K562 (cell line): ENCODE measurements at regions not wholly inside any gene's neighbourhood (a gene's known extent, or its start where the extent isn't known, plus 50 kb on each side); places are given as distances from the start of the nearest gene placed in this dataset.

Experiments used
- ATAC-seq: fragments of 200-7000 bp; cut with Tn5 transposase; 3 replicates; pipeline ENCODE4 v1.9.1; 2020; ENCODE audit warnings: moderate library complexity
- BruUV-seq: library from RNA; stranded (reverse); fragments of 400-500 nt; replicated peaks from 2 replicates; lab custom pipeline; 2021; lab: Mats Ljungman, UMichigan
- CTCF ChIA-PET: fragments of 300-600 bp; formaldehyde crosslinking; extraction: SDS; loops from one replicate; lab custom pipeline; 2021; ENCODE audit warnings: low intra/inter-chr PET ratio; lab: Yijun Ruan, JAX
- POLR2A ChIA-PET: fragments of 300-600, 350-650 bp; sonication (Branson Sonifier 250); formaldehyde crosslinking; extraction: SDS; loops from one replicate; lab custom pipeline; 2021; ENCODE audit warnings: antibody characterized with exemption, inconsistent platforms; lab: Yijun Ruan, JAX
- DNase-seq, 4 experiments: peaks; one replicate each; pipeline versions ENCODE4 v3.0.0 to v3.0.0-alpha.2; 2011 to 2018; ENCODE audit warnings: low spot score in 3 of 4, mixed read lengths in 3 of 4; ENCODE audit errors: extremely low read depth in 1 of 4
- FAIRE-seq: peaks from 2 replicates; lab custom pipeline; 2011; peaks lifted over from hg19 to GRCh38; lab: Jason Lieb, UNC
- H2AFZ ChIP-seq: 2 replicates; pipeline ENCODE4 v1.6.0; 2011; ENCODE audit warnings: low read depth, low read length, control low read depth, inconsistent platforms
- H3K27ac ChIP-seq: fragments of 200-600 bp; 3 replicates; pipeline ENCODE4 v1.8.0; 2011; ENCODE audit warnings: low read depth, mild to moderate bottlenecking, control low read depth, inconsistent platforms, low read length, moderate library complexity, mixed read lengths; ENCODE audit errors: extremely low read depth
- H3K27me3 ChIP-seq, 2 experiments: fragments of 300-600 bp in 1 of 2; 2 replicates in 1 of 2; 3 replicates in 1 of 2; pipeline versions ENCODE4 v1.6.0 to v1.8.0; 2011; ENCODE audit warnings: inconsistent platforms in 2 of 2, low read length in 2 of 2, mild to moderate bottlenecking in 1 of 2, mixed read lengths in 1 of 2, moderate library complexity in 1 of 2; ENCODE audit not compliant: control insufficient read depth in 2 of 2, insufficient read depth in 2 of 2
- H3K36me3 ChIP-seq: fragments of 300-600 bp; 3 replicates; pipeline ENCODE4 v1.8.0; 2011; ENCODE audit warnings: mild to moderate bottlenecking, low read length, inconsistent platforms; ENCODE audit not compliant: control insufficient read depth, insufficient read depth
- H3K4me1 ChIP-seq, 2 experiments: fragments of 200-600 bp in 1 of 2; replicated peaks in 1 of 2; 2 replicates in 1 of 2; 3 replicates in 1 of 2; pipeline versions ENCODE4 v1.5.1 to v1.8.0; 2011; ENCODE audit warnings: inconsistent platforms in 2 of 2, low read length in 2 of 2, mild to moderate bottlenecking in 1 of 2, mixed read lengths in 1 of 2, moderate library complexity in 1 of 2; ENCODE audit not compliant: control insufficient read depth in 2 of 2, insufficient read depth in 2 of 2
- H3K4me2 ChIP-seq: 2 replicates; pipeline ENCODE4 v1.6.1; 2011; ENCODE audit warnings: low read length, control low read depth, inconsistent platforms, mixed read lengths; ENCODE audit not compliant: insufficient read depth
- H3K4me3 ChIP-seq: fragments of 200-600 bp; sonication (generic), shearing (Covaris generic); 2 replicates; pipeline ENCODE4 v1.5.1; 2016; ENCODE audit warnings: control low read depth, inconsistent platforms
- H3K79me2 ChIP-seq: fragments of 200-600 bp; 3 replicates; pipeline ENCODE4 v1.8.0; 2011; ENCODE audit warnings: low read length, inconsistent platforms; ENCODE audit not compliant: control insufficient read depth, insufficient read depth
- H3K9ac ChIP-seq, 2 experiments: 2 replicates each; pipeline versions ENCODE4 v1.6.0 to v1.6.1; 2011; ENCODE audit warnings: low read depth in 2 of 2, low read length in 2 of 2, control low read depth in 1 of 2, inconsistent platforms in 1 of 2, mild to moderate bottlenecking in 1 of 2, mixed read lengths in 1 of 2; ENCODE audit not compliant: insufficient read depth in 1 of 2
- H3K9me1 ChIP-seq: one replicate; pipeline ENCODE4 v1.6.0; 2011; ENCODE audit warnings: inconsistent platforms, mild to moderate bottlenecking, low read length, moderate library complexity; ENCODE audit not compliant: control insufficient read depth, insufficient read depth
- H3K9me3 ChIP-seq: replicated peaks from 2 replicates; pipeline ENCODE4 v1.5.1; 2011; ENCODE audit warnings: low read depth, low read length, inconsistent platforms; ENCODE audit not compliant: control insufficient read depth, insufficient read depth
- H4K20me1 ChIP-seq: replicated peaks from 2 replicates; pipeline ENCODE4 v1.6.1; 2011; ENCODE audit warnings: low read length, inconsistent platforms, mixed read lengths; ENCODE audit not compliant: control insufficient read depth, insufficient read depth
- ATF7 ChIP-seq: fragments of 450-650 bp; IDR thresholded peaks from 2 replicates; pipeline ENCODE4 v1.7.1; 2014; ENCODE audit warnings: mild to moderate bottlenecking, moderate library complexity
- CEBPB ChIP-seq: fragments of 450-650 bp; IDR thresholded peaks from 2 replicates; pipeline ENCODE4 v1.6.1; 2016; ENCODE audit warnings: missing genetic modification characterization, missing compliant biosample characterization
- CEBPG ChIP-seq, 3 experiments: fragments of 200-800 bp in 1 of 3; sonication (Bioruptor generic) in 1 of 3; sonication (generic) in 1 of 3; formaldehyde crosslinking in 1 of 3; IDR thresholded peaks in 2 of 3; conservative IDR thresholded peaks in 1 of 3; 2 replicates each; pipeline versions ENCODE4 v1.6.1 to v1.8.0; 2016 to 2022; ENCODE audit warnings: missing compliant biosample characterization in 2 of 3, missing genetic modification characterization in 2 of 3, mild to moderate bottlenecking in 1 of 3, missing genetic modification reagents in 1 of 3
- JUND ChIP-seq, 2 experiments: IDR thresholded peaks; 2 replicates in 1 of 2; 3 replicates in 1 of 2; pipeline ENCODE4 v1.6.1; 2011; ENCODE audit warnings: borderline replicate concordance in 2 of 2, low read depth in 2 of 2, low read length in 2 of 2, improper control_type of control experiment in 1 of 2, missing biosample characterization in 1 of 2, missing genetic modification characterization in 1 of 2, missing genetic modification reagents in 1 of 2
- NRF1 ChIP-seq, 2 experiments: fragments of 450-650 bp; IDR thresholded peaks in 1 of 2; conservative IDR thresholded peaks in 1 of 2; 2 replicates each; pipeline ENCODE4 v1.6.1; 2014; ENCODE audit warnings: mild to moderate bottlenecking in 2 of 2
- POLR2H ChIP-seq: IDR thresholded peaks from 2 replicates; pipeline ENCODE4 v1.6.1; 2016; ENCODE audit warnings: missing genetic modification characterization, low read depth, mild to moderate bottlenecking, control low read depth, missing compliant biosample characterization, moderate library complexity
- RFX5 ChIP-seq: IDR thresholded peaks from 2 replicates; pipeline ENCODE4 v1.6.1; 2011; ENCODE audit warnings: low read depth, mild to moderate bottlenecking, improper control_type of control experiment, low read length
- TRIM24 ChIP-seq, 2 experiments: fragments of 450-650 bp; IDR thresholded peaks; 2 replicates each; pipeline ENCODE4 v1.6.1; 2016
- YY1 ChIP-seq, 3 experiments: IDR thresholded peaks; 2 replicates each; pipeline ENCODE4 v1.6.1; 2011; ENCODE audit warnings: low read length in 2 of 3, mild to moderate bottlenecking in 2 of 3, moderate library complexity in 2 of 3, borderline replicate concordance in 1 of 3, control low read depth in 1 of 3, low read depth in 1 of 3; ENCODE audit not compliant: insufficient read depth in 3 of 3, insufficient replicate concordance in 2 of 3, control insufficient read depth in 1 of 3, insufficient read length in 1 of 3; ENCODE audit errors: extremely low read depth in 1 of 3
- ZNF146 ChIP-seq: IDR thresholded peaks from one replicate; pipeline ENCODE4 v1.6.1; 2018; ENCODE audit warnings: missing compliant biosample characterization; ENCODE audit not compliant: unreplicated experiment
- ZSCAN32 ChIP-seq: fragments of 450-650 bp; formaldehyde crosslinking; IDR thresholded peaks from 2 replicates; pipeline ENCODE4 v1.4.0; 2020; ENCODE audit warnings: mild to moderate bottlenecking, moderate library complexity
- in situ Hi-C: fragments of 300-500 bp; cut with MboI; formaldehyde crosslinking; loops from 4 replicates; pipeline ENCODE4 v1.15.0; 2018; ENCODE audit warnings: inconsistent platforms, mixed read lengths
- intact Hi-C: fragments of 100-400 bp; cut with micrococcal nuclease; formaldehyde crosslinking; loops from 2 replicates; pipeline ENCODE4 v1.14.2; 2022
- TF ChIP-seq, protein P1 (sequence below): fragments of 450-650 bp; formaldehyde crosslinking; IDR thresholded peaks from 2 replicates; pipeline ENCODE4 v1.4.0; 2022; ENCODE audit warnings: mild to moderate bottlenecking, moderate library complexity
- TF ChIP-seq, protein P2 (sequence below): fragments of 450-650 bp; formaldehyde crosslinking; IDR thresholded peaks from 2 replicates; pipeline ENCODE4 v1.4.0; 2020; ENCODE audit warnings: mild to moderate bottlenecking, moderate library complexity
- TF ChIP-seq, protein P3 (sequence below): fragments of 450-650 bp; IDR thresholded peaks from 2 replicates; pipeline ENCODE4 v1.6.1; 2016; ENCODE audit warnings: missing biosample characterization, missing genetic modification characterization

GRCh38 chr20:51985013-51985415 is 182.7 kb upstream of the SALL4 start:
- Histone ChIP-seq H4K20me1 (no peaks in the 10 kb centered on the region), H3K27ac (no peak overlapping the region), H3K27me3 (no peaks in the 10 kb centered on the region; a peak in 1 of 5 replicates), H3K4me1 (no peaks in the 10 kb centered on the region), H3K4me2 (no peak overlapping the region), H3K9me1 (no peaks in the 10 kb centered on the region), H3K36me3 (no peaks in the 10 kb centered on the region), H3K79me2 (no peaks in the 10 kb centered on the region), H3K9me3 (no peaks in the 10 kb centered on the region), H3K4me3 (no peak overlapping the region), H3K9ac (no peak overlapping the region), H2AFZ (no peak overlapping the region)
- in situ Hi-C loops (no loop called here), intact Hi-C loops (no loop called here)
- no peak for FAIRE-seq
- CTCF ChIA-PET, result no interaction called here
- POLR2A ChIA-PET, result interaction anchor here (0.5 kb wide), 1 partner anchor 525 kb away, joined by 4 read pairs; no protein-coding TSS in a partner anchor
- no peak for DNase-seq
- no TSS peak for BruUV-seq
- 0 out of 3 replicates have a peak, but pooled peaks have one; percentile 37 for ATAC-seq
- TF ChIP-seq, protein P1, sequence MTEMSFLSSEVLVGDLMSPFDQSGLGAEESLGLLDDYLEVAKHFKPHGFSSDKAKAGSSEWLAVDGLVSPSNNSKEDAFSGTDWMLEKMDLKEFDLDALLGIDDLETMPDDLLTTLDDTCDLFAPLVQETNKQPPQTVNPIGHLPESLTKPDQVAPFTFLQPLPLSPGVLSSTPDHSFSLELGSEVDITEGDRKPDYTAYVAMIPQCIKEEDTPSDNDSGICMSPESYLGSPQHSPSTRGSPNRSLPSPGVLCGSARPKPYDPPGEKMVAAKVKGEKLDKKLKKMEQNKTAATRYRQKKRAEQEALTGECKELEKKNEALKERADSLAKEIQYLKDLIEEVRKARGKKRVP (CRISPR knock-in tag), result peak; percentile 73
- TF ChIP-seq YY1 (IDR thresholded peaks at IDR 0.05; ENCODE audit: borderline replicate concordance in 1 of 3, control insufficient read depth in 1 of 3, extremely low read depth in 1 of 3, insufficient read depth in 3 of 3, insufficient read length in 1 of 3, insufficient replicate concordance in 2 of 3, low read depth in 1 of 3, low read length in 2 of 3) (no peak), ZSCAN32 (CRISPR knock-in tag) (peak; percentile 82), CEBPB (peak; percentile 88), POLR2H (tag) (peak; percentile 56; the same call in 1 of the 2 replicates), RFX5 (no peak), TRIM24 (IDR thresholded peaks at IDR 0.05) (peak; percentile 25 to 28; a peak in 2 of 4 replicates), ZNF146 (CRISPR knock-in tag) (no peak), CEBPG (CRISPR knock-in tag; IDR thresholded peaks at IDR 0.05) (0 out of 2 replicates have a peak, but pooled peaks have one; percentile 35), CEBPG (tag; conservative IDR thresholded peaks at IDR 0.05 in 1 of 2, IDR thresholded peaks at IDR 0.05 in 1 of 2) (peak; percentile 85 to 96), ATF7 (peak; percentile 51; the same call in 1 of the 2 replicates), JUND (IDR thresholded peaks at IDR 0.05; ENCODE audit: borderline replicate concordance, low read depth, low read length) (peak; percentile 55), JUND (tag; IDR thresholded peaks at IDR 0.05; ENCODE audit: borderline replicate concordance, low read depth, low read length) (no peak), NRF1 (conservative IDR thresholded peaks at IDR 0.05 in 1 of 2, IDR thresholded peaks at IDR 0.05 in 1 of 2) (no peak)
- TF ChIP-seq, protein P2, sequence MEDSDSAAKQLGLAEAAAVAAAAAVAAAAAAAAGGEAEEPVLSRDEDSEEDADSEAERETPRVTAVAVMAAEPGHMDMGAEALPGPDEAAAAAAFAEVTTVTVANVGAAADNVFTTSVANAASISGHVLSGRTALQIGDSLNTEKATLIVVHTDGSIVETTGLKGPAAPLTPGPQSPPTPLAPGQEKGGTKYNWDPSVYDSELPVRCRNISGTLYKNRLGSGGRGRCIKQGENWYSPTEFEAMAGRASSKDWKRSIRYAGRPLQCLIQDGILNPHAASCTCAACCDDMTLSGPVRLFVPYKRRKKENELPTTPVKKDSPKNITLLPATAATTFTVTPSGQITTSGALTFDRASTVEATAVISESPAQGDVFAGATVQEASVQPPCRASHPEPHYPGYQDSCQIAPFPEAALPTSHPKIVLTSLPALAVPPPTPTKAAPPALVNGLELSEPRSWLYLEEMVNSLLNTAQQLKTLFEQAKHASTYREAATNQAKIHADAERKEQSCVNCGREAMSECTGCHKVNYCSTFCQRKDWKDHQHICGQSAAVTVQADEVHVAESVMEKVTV (CRISPR knock-in tag), result no peak
- TF ChIP-seq, protein P3, sequence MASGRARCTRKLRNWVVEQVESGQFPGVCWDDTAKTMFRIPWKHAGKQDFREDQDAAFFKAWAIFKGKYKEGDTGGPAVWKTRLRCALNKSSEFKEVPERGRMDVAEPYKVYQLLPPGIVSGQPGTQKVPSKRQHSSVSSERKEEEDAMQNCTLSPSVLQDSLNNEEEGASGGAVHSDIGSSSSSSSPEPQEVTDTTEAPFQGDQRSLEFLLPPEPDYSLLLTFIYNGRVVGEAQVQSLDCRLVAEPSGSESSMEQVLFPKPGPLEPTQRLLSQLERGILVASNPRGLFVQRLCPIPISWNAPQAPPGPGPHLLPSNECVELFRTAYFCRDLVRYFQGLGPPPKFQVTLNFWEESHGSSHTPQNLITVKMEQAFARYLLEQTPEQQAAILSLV, result peak; percentile 42; the same call in 1 of the 2 replicates
